Right kidney (tissue), 1 donor: ENCODE measurements at regions not wholly inside any gene's neighbourhood (a gene's known extent, or its start where the extent isn't known, plus 50 kb on each side); places are given as distances from the start of the nearest gene placed in this dataset.
A peak's percentile ranks its signal among the peaks of the same experiment; 100 is the strongest.

ENCODE experiments used
- DNase-seq: peaks from one replicate; pipeline ENCODE4 v3.0.0-alpha.2; 2016

- DNase-seq = peak; percentile 3
Measured at GRCh38 chr4:56240554-56241174, 146.6 kb downstream of the AASDH start.

- no peak for DNase-seq
Measured at GRCh38 chr4:56238251-56238650, 149.0 kb downstream of the AASDH start.

- DNase-seq = no peak
Measured at GRCh38 chr4:56235725-56236124, 151.6 kb downstream of the AASDH start.

DNA sequence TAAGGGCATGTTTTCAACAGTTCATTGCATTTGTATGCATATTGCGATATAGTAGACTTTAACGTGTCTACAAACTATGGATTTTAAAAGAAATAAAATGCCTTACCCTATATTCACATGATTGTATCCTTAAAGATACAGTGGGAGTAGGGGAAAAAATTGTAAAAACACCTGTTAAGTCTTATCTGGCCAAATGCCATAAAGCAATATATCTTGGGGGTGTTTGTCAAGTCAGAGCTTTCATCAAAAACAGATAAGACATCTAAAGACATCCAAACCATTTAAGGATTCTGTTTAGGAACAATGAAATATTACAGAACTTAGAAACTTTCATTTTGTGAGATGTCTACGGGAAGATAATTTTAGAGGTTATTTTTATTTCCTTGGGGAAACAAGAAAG lies 152.3 kb downstream of the AASDH start:
- no peak for DNase-seq

DNA sequence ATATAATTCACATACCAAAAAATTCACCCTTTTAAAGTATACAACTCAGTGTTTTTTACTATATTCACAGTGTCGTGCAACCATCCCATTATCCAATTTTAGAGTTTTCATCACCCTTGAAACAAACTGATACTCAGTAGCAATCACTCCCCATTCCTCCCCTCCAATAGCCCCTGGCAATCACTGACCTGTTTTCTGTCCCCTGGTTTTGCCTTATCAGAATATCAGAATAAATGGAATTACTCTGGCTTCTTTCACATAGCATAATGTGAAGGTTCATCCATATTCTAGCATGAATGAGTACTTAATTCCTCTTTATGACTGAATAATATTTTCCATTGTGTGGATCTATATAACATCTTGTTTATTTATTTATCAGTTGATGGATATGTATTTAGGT lies 153.2 kb downstream of the AASDH start:
- no peak for DNase-seq

DNA sequence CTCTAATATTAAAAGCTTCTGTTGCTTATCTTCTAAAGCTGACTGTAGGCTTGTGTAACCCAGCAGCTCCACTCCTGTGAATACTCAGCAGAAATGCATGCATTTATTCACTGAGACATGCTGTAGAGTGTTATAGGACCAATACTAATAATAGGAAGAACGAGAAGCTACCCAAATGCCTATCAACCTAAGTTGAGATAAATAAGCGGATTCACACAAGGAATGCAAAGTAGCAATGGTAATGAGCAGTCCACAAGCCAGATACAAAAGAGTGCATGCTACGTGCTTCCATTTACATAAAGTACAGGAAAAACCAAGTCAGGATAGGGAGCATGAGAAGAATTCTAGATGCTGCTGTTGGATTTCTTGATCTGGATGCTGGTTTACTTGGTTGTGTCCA lies 155.9 kb downstream of the AASDH start:
- DNase-seq = no peak

GRCh38 chr4:56229947-56230346 lies 157.3 kb downstream of the AASDH start:
- DNase-seq = no peak

- no peak for DNase-seq
Measured at GRCh38 chr4:56227301-56227835, 159.9 kb downstream of the AASDH start.

GRCh38 chr4:56226579-56226978 lies 160.7 kb downstream of the AASDH start:
- DNase-seq = no peak

DNA sequence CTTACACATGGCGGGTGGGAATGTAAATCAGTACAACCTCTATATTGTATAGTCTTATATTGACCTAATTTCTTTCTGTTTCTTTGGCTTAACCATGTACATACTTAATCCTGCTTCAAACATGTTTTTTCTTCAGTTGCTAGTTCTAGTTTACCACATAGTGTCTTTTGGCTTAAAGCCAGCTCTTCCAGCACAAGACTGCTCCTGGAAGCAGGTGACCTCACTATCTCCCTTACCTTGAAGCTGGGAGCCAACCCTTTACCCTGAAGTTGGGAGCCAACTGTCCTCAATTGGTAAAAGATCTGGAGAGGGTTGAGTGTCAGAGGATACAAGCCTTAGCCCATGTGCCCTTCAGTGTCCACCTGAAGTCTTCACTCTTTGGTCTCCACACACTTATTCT lies 162.7 kb downstream of the AASDH start:
- DNase-seq = no peak

GRCh38 chr4:56222514-56222913 lies 164.8 kb downstream of the AASDH start:
- DNase-seq = no peak

DNA sequence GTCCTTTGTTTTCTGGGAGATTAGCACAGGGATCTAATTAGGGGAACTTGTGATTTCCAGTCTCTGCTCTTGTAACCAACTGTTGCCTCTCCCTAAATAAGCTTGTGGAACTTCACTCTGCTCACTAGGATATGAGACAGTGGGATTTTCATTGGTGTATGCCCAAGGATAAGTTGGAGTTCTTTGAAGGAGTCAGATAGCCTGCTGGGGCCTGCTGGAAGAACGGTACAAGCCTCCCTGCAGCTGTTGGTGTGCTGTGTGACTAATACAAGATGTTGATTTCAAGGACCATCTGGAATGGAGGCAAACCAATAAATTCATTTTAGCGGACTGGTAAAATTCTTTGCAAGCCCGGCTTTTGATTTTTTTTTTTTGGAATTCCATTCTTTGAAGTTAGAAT lies 167.0 kb downstream of the AASDH start:
- no peak for DNase-seq

GRCh38 chr4:56219447-56219846 lies 167.8 kb downstream of the AASDH start:
- DNase-seq = no peak

DNA sequence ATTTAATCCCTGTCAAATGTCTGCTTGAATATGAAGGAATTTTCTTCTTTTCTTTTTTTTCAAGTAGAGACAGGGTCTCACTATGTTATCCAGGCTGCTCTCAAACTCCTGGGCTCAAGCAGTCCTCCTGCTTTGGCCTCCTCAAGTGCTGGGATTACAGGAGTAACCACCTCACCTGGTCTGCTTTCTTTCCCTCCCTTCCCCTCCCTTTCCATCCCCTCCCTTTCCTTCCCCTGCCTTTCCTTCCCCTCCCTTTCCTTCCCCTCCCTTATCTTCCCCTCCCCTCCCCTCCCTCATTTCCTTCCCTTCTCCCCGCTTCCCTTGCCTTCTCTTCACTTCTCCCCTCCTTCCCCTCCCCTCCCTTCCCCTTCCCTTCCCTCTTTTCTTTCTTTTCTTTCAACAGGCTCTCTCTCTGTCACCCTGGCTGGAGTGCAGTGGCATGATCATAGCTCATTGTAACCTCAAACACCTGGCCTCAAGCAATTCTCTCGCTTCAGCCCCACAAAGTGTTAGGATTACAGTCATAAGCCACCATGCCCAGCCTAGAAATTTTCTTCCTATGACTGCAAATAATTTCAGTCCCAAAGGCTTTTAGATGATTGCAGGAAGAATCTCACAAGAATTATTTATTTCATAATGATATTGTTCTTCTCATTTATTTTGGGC lies 168.9 kb downstream of the AASDH start:
- no peak for DNase-seq

DNA sequence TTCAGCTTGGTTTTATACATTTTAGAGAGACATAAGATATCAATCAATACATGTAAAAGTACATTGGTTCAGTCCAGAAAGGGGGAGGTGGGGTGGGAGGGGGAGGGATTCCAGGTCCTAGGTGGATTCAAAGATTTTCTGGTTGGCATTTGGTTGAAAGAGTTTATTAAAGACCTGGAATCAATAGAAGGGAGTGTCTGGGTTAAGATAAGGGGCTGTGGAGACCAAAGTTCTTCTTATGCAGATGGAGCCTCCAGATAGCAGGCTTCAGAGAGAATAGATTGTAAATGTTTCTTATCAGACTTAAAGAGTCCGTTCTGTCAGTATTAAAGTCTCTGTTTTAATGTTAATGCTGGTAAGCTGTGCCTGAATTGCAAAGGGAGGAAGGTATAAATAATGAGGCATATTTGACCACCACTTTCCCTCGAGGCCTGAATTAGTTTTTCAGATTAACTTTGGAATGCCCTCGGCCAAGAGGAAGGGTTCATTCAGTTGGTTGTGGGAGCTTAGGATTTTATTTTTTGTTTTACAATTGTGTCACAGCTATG lies 169.9 kb downstream of the AASDH start:
- DNase-seq = no peak

- no peak for DNase-seq
Measured at GRCh38 chr4:56215901-56216300, 171.4 kb downstream of the AASDH start.

GRCh38 chr4:56215141-56215783 lies 172.0 kb downstream of the AASDH start:
- no peak for DNase-seq

GRCh38 chr4:56213543-56213942 lies 173.7 kb downstream of the AASDH start:
- no peak for DNase-seq

DNA sequence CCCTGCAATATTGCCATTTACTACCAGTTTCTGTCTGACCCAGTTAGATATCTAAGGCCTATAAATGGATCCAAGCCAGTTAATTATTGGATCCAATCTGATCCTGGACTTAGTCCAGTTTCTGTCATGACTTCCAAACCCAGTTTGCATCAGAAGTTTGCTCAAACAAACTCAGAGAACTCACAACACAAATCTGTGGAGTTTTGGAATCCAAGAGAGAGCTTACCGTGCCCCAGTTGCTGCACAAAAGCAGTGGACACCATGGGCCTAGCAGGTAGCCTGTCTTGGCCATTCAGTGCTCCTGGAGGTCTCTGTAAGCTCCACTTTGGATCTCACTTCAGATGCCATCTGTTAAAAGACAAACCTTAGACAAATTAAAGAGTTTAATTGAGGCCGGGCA lies 174.5 kb downstream of the AASDH start:
- DNase-seq = no peak

DNA sequence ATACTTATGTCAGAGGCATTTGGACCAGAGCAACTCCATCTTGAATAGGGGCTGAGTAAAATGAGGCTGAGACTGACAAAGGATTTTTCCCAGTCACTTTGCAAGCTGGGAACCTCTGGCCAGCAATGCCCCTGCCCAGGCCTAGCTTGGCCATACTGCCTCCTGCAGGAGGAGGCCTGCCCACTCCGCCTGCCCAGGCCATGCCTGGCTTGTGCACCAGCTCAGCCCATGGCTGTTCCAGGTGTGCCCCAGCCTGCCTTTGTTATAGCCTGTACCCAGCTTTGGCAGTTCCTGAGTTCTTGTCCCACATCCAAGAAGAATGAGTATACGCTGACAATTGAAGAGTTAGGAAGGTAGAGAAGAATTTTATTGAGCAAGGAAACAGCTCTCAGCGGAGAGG lies 176.1 kb downstream of the AASDH start:
- DNase-seq = no peak

GRCh38 chr4:56210397-56210796 lies 176.9 kb downstream of the AASDH start:
- no peak for DNase-seq

DNA sequence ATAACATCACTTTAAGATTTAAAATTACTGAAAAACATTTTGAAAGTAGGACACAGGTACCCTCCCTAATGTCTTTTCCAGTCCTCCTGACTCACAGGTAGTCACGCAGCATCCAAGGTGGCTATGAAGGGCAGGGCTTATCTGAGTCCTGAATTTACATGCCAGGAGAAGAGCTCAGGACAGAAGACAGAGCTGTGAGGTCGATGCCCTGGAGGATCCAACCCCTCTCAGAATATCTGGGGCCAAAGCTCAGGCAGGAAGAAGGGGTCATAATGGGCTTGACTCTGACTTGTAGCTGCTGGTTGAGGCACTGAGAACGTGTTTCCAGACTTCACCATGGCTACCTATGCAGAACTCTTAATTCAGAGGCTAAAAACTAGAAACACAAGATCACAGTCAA lies 177.5 kb downstream of the AASDH start:
- no peak for DNase-seq

- no peak for DNase-seq
Measured at GRCh38 chr4:56208103-56208502, 179.2 kb downstream of the AASDH start.

DNA sequence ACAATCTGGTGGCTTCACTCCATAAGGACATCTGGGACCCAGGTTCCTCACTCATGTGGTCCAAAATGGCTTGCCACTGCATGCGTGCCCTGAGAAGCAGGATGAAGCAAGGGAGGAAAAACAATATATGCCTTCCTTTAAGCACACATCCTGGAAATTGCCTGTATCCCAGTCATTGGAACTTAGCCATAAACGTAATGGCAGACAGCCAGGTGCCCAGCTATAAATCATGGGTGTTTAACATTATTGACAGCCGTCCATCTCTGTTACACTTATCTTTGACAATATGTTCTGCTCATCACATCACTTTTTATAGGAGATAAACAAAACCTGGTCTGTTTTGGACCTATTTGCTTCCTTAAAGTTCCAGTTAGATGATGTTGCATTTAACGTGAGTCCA lies 181.0 kb downstream of the AASDH start:
- DNase-seq = no peak
